Colonic mucosa (tissue), 4 donors: ENCODE measurements at regions not wholly inside any gene's neighbourhood (a gene's known extent, or its start where the extent isn't known, plus 50 kb on each side); places are given as distances from the start of the nearest gene placed in this dataset.

ENCODE experiments used
- DNase-seq: peaks from one replicate; pipeline ENCODE4 v3.0.0-alpha.2; 2020
- H3K27ac ChIP-seq: fragments of 200-600 bp; one replicate; pipeline ENCODE4 v1.8.0; 2021
- H3K27me3 ChIP-seq: fragments of 200-600 bp; one replicate; pipeline ENCODE4 v1.8.0; 2021
- H3K36me3 ChIP-seq: fragments of 200-600 bp; one replicate; pipeline ENCODE4 v1.8.0; 2021
- H3K4me1 ChIP-seq: fragments of 200-600 bp; one replicate; pipeline ENCODE4 v1.8.0; 2021; ENCODE audit warnings: mild to moderate bottlenecking
- H3K4me3 ChIP-seq: fragments of 200-600 bp; one replicate; pipeline ENCODE4 v1.8.0; 2021
- H3K9ac ChIP-seq, 2 donors: one replicate each; pipeline ENCODE4 v1.7.0; 2013; ENCODE audit warnings: control low read depth in 2 of 2, low read depth in 2 of 2, low read length in 2 of 2
- H3K9me3 ChIP-seq: fragments of 200-600 bp; one replicate; pipeline ENCODE4 v1.8.0; 2021
- intact Hi-C: fragments of 100-400 bp; cut with DNase I; formaldehyde crosslinking; loops from one replicate; pipeline ENCODE4 v1.14.1; 2022
- TF ChIP-seq, protein P1 (sequence below): fragments of 200-600 bp; IDR thresholded peaks from one replicate; pipeline ENCODE4 v1.8.0; 2022; ENCODE audit warnings: antibody characterized with exemption, mild to moderate bottlenecking
- donor health status: healthy.
- donor health status: DM: no; HTN: no; CAD: no.
- donor health status: DM: no; HTN: no; CAD: no.

DNA sequence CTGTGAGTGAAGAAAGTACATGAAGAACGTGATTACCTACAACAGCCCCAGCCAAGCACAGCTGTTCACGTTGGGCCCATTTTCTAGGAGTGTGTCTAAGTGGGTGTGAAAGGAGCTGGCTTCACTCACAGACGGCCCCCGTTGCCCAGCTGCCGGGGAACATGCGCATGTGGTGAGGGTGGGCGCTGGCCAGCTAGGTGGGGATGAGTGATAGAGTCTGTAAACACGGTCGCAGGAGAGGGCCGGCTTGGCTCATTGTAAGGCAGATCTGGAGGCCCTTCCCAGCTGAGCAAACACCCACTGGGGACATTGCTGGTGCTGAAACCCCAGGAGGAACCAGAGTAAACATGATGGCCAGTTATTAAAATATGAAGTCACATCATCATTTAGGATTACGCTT lies 160.5 kb downstream of the TEX29 start:
- intact Hi-C loops = no loop called here
- Histone ChIP-seq H3K9me3 (no peaks in the 10 kb centered on the region), H3K4me3 (no peak overlapping the region), H3K27me3 (no peaks in the 10 kb centered on the region), H3K9ac (no peak overlapping the region), H3K36me3 (no peaks in the 10 kb centered on the region), H3K27ac (no peak overlapping the region), H3K4me1 (no peaks in the 10 kb centered on the region)
- TF ChIP-seq, protein P1, sequence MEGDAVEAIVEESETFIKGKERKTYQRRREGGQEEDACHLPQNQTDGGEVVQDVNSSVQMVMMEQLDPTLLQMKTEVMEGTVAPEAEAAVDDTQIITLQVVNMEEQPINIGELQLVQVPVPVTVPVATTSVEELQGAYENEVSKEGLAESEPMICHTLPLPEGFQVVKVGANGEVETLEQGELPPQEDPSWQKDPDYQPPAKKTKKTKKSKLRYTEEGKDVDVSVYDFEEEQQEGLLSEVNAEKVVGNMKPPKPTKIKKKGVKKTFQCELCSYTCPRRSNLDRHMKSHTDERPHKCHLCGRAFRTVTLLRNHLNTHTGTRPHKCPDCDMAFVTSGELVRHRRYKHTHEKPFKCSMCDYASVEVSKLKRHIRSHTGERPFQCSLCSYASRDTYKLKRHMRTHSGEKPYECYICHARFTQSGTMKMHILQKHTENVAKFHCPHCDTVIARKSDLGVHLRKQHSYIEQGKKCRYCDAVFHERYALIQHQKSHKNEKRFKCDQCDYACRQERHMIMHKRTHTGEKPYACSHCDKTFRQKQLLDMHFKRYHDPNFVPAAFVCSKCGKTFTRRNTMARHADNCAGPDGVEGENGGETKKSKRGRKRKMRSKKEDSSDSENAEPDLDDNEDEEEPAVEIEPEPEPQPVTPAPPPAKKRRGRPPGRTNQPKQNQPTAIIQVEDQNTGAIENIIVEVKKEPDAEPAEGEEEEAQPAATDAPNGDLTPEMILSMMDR = no peak
- DNase-seq = no peak

DNA sequence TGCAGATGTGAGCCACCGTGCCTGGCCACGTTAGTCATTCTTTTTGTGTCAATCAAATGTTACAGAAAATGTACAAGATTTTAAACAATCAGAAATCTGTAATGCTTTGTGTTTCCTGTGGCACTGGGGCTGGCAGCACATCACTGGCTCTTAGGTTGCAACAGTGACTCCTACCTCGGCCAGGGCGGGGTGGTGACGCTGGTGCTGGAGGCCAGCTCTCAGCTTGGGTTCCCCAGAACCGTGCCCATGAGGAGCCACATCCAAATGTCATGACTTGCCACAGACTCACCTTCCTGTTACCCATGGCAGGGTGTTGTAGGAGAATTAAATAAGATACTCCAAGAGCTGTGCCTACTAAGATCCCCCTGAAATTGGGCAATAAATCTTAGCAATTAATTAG lies 161.7 kb downstream of the TEX29 start:
- Histone ChIP-seq H3K27ac (no peak overlapping the region), H3K9ac (no peak overlapping the region), H3K4me3 (no peak overlapping the region), H3K4me1 (no peaks in the 10 kb centered on the region), H3K27me3 (no peaks in the 10 kb centered on the region), H3K9me3 (no peaks in the 10 kb centered on the region), H3K36me3 (no peaks in the 10 kb centered on the region)
- no peak for DNase-seq
- TF ChIP-seq, protein P1 = no peak
- intact Hi-C loops = no loop called here

DNA sequence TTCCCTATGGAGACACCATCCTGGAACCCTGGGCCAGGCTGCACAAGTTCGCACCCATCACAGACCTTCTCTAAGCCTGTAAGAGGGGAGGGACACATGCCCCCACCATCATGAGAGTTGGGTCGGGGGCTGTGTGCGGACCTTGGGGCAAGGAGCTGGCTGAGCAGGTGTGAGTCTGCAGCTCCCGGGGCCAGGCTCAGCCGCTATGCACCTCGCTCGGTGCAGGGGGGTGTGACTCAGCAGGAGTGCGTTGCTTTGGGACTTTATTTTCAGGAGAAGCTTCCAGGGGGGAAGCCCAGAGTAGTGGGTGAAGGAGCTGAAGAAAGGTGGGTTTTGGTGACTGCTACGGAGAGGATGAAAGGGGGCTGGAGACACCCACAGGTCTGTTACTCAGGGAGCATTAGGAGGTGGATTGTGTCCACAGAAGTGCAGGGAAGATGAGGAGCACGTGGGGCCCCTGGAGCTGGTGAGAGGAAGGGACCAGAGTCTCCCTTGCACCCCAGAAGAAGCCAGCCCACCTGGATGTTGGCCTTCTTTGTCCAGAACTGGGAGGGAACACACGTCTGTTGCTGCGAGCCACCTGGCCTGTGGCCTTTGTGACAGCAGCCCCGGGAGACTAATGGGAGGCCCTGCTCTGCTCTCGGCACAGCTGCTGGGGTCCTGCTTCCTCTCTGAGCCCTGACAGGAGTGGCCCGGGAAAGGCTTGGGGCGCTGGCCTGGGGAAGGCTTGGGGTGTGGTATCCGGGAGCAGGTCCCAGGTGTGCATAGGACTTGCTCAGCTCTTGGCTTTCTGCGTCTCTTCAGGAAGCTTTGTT lies 162.6 kb downstream of the TEX29 start:
- Histone ChIP-seq H3K27ac (no peak overlapping the region), H3K4me3 (no peak overlapping the region), H3K27me3 (no peaks in the 10 kb centered on the region), H3K9me3 (no peaks in the 10 kb centered on the region), H3K4me1 (no peaks in the 10 kb centered on the region), H3K9ac (no peak overlapping the region), H3K36me3 (no peaks in the 10 kb centered on the region)
- intact Hi-C loops = no loop called here
- no peak for DNase-seq
- TF ChIP-seq, protein P1 = no peak

DNA sequence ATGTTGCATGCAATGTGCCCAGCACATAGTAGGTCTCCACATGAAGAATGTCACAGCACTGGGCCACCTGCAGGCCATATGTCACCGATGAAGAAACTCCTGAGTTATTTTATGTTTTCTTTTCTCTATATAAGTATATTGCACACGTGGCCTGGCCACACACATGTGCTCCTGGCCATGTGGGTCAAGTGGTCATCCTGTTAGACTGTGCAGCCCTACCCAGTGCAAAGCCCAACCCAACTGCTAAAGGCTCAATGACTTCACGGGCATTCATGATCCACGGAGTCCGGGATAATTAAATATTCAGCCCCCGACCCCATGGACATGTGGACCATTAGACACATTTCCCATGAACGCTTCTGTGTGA lies 163.2 kb downstream of the TEX29 start:
- no peaks in the 10 kb centered on the region for H3K9me3 ChIP-seq
- intact Hi-C loops = no loop called here
- DNase-seq = no peak

DNA sequence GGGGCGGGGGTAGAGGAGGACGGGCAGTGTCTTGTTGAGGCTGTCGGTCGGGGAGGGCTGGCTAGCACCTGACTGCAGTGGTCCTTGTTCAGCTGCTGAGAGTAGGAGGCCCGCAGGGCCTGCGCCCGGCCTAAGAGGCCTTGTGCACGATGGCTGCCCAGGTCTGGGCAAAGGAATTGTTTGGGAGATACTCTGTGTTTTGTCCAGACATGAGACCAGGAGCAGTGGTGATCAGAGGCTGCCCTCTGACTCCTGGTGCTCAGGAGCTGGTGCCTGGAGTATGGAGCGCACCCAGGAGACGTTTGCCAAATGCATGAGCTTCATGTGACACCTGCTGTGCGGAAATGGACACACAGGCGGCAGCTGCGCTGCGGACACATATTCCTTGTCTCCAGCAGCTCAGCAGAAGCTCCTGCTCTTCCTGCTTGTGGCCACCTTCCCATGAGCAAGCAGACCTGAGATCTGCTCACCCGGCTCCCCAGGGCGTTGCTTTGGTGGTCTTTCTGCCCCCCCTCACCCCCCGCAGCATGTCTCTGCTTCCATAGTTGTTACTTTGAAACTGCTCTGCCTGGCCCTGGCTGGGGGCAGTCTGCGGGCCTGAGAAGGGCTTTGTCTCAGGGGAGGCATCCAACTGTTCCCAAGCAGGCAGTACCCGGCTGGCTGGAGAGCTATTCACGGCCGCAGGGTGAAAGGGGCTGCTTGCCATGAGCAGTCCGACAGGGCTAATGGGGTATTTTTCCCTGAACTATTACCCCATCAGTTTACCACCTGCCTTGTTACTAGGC lies 163.9 kb downstream of the TEX29 start:
- intact Hi-C loops = no loop called here
- Histone ChIP-seq H3K4me1 (no peaks in the 10 kb centered on the region), H3K36me3 (no peaks in the 10 kb centered on the region), H3K9me3 (no peaks in the 10 kb centered on the region), H3K27me3 (no peaks in the 10 kb centered on the region), H3K27ac (no peak overlapping the region), H3K9ac (no peak overlapping the region), H3K4me3 (no peak overlapping the region)
- peak; percentile 10 for DNase-seq
- TF ChIP-seq, protein P1 = no peak

More for the DNA sequence above, 163.2 kb downstream of the TEX29 start:
- no peak overlapping the region for H3K9ac ChIP-seq
- TF ChIP-seq, protein P1 = no peak
- no peak overlapping the region for H3K4me3 ChIP-seq
- no peaks in the 10 kb centered on the region for H3K36me3 ChIP-seq
- H3K4me1 ChIP-seq = no peaks in the 10 kb centered on the region
- no peak overlapping the region for H3K27ac ChIP-seq
- no peaks in the 10 kb centered on the region for H3K27me3 ChIP-seq
